ENCODE measurements at regions not wholly inside any gene's neighbourhood (a gene's known extent, or its start where the extent isn't known, plus 50 kb on each side); places are given as distances from the start of the nearest gene placed in this dataset.

- POLR2A ChIA-PET, result no interaction called here
- CTCF ChIA-PET, result no interaction called here
Measured at GRCh38 chr4:136992032-136992431, 540.3 kb downstream of the PCDH18 start.

GRCh38 chr4:136985683-136986082, 546.6 kb downstream of the PCDH18 start:
- CTCF ChIA-PET, result no interaction called here
- POLR2A ChIA-PET, result no interaction called here

More at GRCh38 chr4:136992032-136992431, 540.3 kb downstream of the PCDH18 start:
- DNase-seq (ENCODE audit: extremely low spot score), result no peak
- no peak for TF ChIP-seq CTCF (IDR thresholded peaks at IDR 0.05; ENCODE audit: control extremely low read depth, extremely low read depth, low read depth, missing control alignments)

GRCh38 chr4:136967069-136967468, 565.2 kb downstream of the PCDH18 start:
- TF ChIP-seq CTCF (IDR thresholded peaks at IDR 0.05; ENCODE audit: control extremely low read depth, extremely low read depth, low read depth, missing control alignments), result no peak
- no peak for DNase-seq (ENCODE audit: extremely low spot score)
- CTCF ChIA-PET, result no interaction called here
- POLR2A ChIA-PET, result no interaction called here

More at GRCh38 chr4:136985683-136986082, 546.6 kb downstream of the PCDH18 start:
- no peak for DNase-seq (ENCODE audit: extremely low spot score)
- no peak for TF ChIP-seq CTCF (IDR thresholded peaks at IDR 0.05; ENCODE audit: control extremely low read depth, extremely low read depth, low read depth, missing control alignments)

GRCh38 chr4:136965478-136965877, 566.8 kb downstream of the PCDH18 start:
- DNase-seq (ENCODE audit: extremely low spot score), result no peak
- CTCF ChIA-PET, result no interaction called here
- POLR2A ChIA-PET, result no interaction called here
- no peak for TF ChIP-seq CTCF (IDR thresholded peaks at IDR 0.05; ENCODE audit: control extremely low read depth, extremely low read depth, low read depth, missing control alignments)

- no peak for DNase-seq (ENCODE audit: extremely low spot score)
- ChIA-PET POLR2A (no interaction called here), CTCF (interaction anchor here (0.9 kb wide), 1 partner anchor 16 kb away, joined by 3 read pairs; no protein-coding TSS in a partner anchor)
- no peak for TF ChIP-seq CTCF (IDR thresholded peaks at IDR 0.05; ENCODE audit: control extremely low read depth, extremely low read depth, low read depth, missing control alignments)
Measured at GRCh38 chr4:136962868-136963267, 569.4 kb downstream of the PCDH18 start.

- DNase-seq (ENCODE audit: extremely low spot score), result no peak
- CTCF ChIA-PET, result interaction anchor here (1.2 kb wide), 1 partner anchor 17 kb away, joined by 3 read pairs; no protein-coding TSS in a partner anchor
- TF ChIP-seq CTCF (IDR thresholded peaks at IDR 0.05; ENCODE audit: control extremely low read depth, extremely low read depth, low read depth, missing control alignments), result no peak
- POLR2A ChIA-PET, result no interaction called here
Measured at GRCh38 chr4:136946307-136946907, 585.9 kb downstream of the PCDH18 start.

Data from GM10248 (cell line).